ENCODE measurements at regions not wholly inside any gene's neighbourhood (a gene's known extent, or its start where the extent isn't known, plus 50 kb on each side); places are given as distances from the start of the nearest gene placed in this dataset.
"Not testable (repeated sequence)": the region's sequence is repeated elsewhere in the genome, so short reads cannot be mapped to it uniquely, and the experiment has no call there.

GRCh38 chr11:28815110-28815509 lies 706.9 kb downstream of the METTL15 start:
- no peak for DNase-seq (ENCODE audit: low spot score)

DNA sequence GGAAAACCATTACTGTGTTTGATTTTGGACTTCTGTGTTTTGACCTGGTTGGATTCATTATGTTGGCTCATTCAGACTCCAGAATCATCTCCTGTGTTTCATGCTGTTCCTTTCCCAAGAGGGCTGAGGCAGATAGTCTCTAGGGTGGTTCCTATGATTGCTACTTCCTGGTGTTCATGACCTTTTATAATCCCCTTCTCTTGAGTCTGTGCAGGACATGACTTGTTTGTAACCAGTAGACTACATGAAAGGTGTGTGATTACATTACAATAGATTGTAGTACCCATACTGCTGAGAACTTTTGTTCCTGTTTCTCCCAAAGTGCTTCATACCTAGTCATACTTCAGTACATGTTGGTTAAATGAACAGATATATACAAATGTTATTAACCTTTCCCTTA lies 700.6 kb downstream of the METTL15 start:
- no peak for DNase-seq (ENCODE audit: low spot score)

DNA sequence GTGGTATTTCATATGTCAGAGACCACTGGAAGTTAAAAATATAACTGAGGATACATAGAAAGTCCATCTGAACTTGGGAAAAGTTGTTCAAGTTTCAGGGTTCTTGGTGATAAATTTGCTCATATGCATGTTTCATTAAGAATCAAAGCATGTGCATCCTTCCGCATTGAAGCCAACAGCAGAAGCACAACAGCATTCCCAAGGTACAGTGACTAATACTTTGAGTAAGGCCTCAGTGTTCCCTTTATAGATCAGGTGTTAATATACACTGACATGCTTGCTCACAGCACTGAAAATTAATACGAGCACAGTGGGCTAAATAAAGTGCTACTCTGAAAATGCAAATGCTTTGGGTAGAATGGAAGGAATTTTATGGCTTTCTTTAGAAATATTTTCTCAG lies 691.1 kb downstream of the METTL15 start:
- DNase-seq (ENCODE audit: low spot score): no peak

GRCh38 chr11:28798286-28798685 lies 690.1 kb downstream of the METTL15 start:
- no peak for DNase-seq (ENCODE audit: low spot score)

GRCh38 chr11:28797536-28797935 lies 689.3 kb downstream of the METTL15 start:
- no peak for DNase-seq (ENCODE audit: low spot score)

- DNase-seq (ENCODE audit: low spot score): no peak
Measured at GRCh38 chr11:28794405-28794804, 686.2 kb downstream of the METTL15 start.

DNA sequence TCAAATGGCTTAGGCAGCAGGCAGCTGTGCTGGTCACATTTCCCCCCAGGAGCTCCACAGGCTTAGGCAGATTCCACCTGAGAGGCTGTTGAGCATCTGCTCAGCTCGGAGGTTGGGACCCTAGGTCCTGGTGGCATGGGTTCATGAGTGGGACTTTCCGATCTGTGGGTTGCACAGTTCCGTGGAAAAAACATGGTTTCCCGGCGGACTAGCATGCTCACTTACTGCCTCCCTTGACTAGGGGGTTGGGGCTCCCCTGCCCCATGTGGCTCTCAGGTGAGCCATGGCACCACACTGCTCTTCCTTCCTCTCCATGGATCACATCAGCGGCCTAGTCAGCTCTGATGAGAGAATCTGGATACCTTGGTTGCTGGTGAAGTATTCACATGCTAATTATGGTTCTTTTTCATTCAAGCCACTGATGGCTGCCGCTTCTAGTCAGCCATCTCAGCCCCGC lies 685.1 kb downstream of the METTL15 start:
- no peak for DNase-seq (ENCODE audit: low spot score)

DNA sequence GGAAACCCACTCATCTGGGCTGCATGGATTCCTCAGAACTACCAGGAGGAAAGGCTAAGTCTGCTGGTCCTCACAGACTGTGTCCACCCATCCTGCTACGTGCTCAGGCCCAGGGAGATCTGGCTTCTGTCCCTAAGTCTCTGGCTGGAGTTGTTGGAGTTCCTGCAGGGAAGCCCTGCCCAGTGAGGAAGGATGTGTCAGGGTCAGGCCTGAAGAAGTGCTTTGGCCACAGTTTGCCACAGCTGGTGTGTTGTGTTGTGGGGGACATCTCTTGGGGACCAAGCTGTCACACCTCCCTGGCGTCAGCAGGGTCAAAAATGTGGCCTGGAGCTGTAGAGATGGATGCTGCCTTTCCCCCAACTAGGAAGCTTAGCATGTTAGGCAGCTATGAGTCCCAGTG lies 684.7 kb downstream of the METTL15 start:
- no peak for DNase-seq (ENCODE audit: low spot score)

GRCh38 chr11:28787897-28788296 lies 679.7 kb downstream of the METTL15 start:
- DNase-seq (ENCODE audit: low spot score): not testable (repeated sequence)

DNA sequence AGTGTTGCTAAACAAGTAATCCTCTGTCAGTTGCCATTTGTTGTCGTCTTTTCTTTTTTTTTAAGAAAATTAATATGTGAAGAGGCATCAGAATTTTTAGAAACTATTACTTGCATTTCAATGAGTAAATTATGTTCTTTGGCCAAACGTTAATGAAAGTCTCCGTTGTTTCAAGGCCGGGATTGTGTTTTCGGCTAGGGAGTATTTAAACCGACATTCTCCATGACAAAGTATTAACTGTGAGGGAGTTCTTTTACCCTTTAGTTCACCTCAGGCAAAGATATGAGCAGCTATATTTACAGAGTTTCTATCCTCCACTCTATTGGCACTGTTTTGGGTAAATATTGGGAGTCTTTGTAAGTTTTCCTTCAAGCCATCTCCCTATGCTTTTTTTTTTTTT lies 668.9 kb downstream of the METTL15 start:
- DNase-seq (ENCODE audit: low spot score): no peak

DNA sequence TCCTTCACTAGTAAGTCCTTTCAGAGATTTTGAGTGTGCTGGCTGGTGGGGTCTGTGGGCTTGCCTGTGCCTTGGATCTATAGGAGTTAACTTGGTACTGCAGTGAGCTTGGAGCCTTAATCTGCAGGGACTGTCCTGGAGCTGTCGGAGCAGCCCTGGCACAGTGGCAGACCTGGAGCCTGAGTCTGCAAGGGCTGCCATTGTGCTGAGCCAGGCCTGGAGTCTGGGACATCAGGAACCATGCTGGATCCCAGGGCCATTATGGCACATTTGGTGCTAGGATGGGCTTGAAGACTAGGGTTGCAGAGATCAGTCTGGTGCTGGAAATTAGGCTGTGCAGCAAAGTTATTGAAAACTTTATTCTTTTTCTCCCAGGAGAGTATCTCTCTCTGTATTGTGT lies 665.4 kb downstream of the METTL15 start:
- no peak for DNase-seq (ENCODE audit: low spot score)

GRCh38 chr11:28770806-28771205 lies 662.6 kb downstream of the METTL15 start:
- DNase-seq (ENCODE audit: low spot score): no peak

GRCh38 chr11:28767574-28767973 lies 659.4 kb downstream of the METTL15 start:
- DNase-seq (ENCODE audit: low spot score): no peak

DNA sequence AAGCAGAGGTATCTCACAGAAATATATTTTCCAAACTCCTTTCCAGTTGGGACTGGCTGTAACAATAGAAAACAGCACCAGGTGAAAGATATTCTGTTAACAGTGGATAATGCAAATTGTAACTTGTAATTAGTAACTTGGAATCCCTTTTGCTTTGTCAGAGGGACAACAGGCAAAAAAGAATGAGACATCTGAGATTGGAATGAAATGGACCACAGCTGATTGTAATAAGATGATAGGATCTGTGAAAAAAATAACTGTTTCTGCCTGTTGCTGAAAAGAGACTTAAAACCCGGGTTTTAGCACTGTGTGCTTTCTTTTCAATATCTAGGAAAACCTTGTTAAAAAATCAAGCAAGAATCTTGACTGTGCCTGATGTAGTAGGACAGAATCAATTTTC lies 655.7 kb downstream of the METTL15 start:
- no peak for DNase-seq (ENCODE audit: low spot score)

- DNase-seq (ENCODE audit: low spot score): no peak
Measured at GRCh38 chr11:28763151-28763550, 655.0 kb downstream of the METTL15 start.

- no peak for DNase-seq (ENCODE audit: low spot score)
Measured at GRCh38 chr11:28760676-28761390, 652.6 kb downstream of the METTL15 start.

- no peak for DNase-seq (ENCODE audit: low spot score)
Measured at GRCh38 chr11:28759311-28759710, 651.1 kb downstream of the METTL15 start.

DNA sequence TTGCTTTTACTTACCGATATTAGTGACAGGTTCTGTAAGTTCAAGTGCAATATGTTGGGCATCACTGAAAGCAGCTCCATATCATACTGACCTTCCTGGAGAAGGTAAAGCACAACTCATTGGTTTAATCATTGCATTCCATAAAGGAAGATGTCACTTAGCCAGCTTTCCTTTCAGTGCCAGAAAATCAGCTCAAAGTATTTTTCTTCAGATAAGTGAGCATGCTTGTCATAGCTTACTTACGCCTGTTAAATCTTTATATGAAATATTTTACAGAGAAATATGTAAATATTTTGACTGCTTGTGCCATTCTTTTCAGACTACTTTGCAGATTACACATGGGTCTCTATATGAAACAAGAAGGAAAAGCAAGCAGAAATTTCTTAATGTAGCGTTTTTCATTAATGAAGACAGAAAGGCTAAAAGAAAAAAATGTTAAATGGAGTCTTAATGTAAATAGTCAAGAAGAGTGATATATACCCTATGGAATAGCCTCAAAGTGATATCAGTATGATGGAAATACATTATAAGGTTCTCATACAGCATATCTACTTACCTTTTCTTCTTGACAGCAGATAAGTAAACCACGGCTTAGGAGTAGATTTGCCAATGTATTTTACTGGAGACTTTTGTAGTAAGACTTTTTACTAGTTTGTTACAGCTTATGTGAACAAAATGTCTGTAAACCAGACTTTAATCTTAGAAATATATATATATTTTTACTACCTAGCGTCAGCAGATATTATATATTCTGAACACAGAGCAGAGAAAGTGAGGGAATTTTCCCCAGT lies 649.7 kb downstream of the METTL15 start:
- no peak for DNase-seq (ENCODE audit: low spot score)

DNA sequence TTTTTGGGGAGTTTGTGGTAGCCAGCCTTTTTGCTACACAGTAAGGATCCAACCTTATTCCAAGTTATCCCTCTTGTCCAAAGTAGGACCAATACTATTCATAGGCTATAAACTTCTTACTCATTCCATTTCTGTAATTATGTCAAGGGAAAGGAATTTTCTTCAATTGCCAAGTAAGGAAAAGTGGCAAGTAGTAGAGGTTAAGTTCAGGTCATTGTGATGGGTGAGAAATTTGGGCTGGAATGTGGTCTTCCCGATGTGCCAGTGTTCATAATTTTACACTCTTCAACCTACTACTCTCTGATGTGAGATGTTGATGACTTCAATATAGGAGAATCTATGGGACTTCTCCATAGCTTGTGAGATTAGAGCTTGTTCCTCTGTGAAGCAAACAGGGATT lies 648.8 kb downstream of the METTL15 start:
- no peak for DNase-seq (ENCODE audit: low spot score)

DNA sequence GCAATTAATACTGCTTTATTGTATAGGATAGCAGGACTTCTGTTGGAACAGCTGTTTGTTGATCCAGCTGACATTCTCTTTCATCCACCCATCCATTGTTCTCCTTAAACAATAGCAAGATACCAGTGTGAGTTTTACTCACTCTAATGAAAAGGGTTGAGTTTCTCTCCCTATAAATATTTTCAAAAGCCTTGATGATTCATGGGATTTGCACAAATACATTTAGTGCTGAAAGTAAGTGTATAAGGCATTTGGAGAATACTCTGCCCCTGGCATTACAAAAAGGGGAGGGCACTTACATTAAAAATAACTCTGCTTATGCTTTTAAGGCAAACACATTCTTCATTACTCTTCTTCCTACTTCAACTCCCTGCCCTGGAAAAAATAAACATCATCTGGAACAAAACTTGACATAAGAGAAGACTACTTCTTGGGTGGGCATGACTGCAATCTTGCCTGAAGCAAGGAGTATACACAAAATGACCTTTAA lies 634.9 kb downstream of the METTL15 start:
- no peak for DNase-seq (ENCODE audit: low spot score)

GRCh38 chr11:28739489-28740280 lies 631.5 kb downstream of the METTL15 start:
- DNase-seq (ENCODE audit: low spot score): no peak

GRCh38 chr11:28738549-28738948 lies 630.4 kb downstream of the METTL15 start:
- DNase-seq (ENCODE audit: low spot score): no peak

DNA sequence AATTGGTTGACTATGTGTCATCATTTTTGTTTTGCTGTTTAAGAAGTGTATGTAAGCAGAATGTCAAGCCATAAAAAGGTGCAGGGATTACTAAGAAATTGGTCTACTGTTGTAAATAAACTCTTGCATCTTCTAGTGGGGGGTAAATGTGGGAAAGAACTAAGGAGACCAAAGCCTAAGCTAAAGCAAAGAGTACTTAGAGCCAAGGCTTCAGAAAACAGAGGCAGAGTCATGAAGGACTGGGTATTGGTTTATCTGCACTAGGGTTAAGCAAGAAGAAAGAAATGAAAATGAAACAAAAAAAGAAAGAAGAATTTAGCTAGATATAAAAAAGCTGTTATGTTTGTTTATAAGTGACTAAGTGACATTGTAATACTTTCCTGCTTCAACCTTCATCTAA lies 628.1 kb downstream of the METTL15 start:
- no peak for DNase-seq (ENCODE audit: low spot score)
